RWPE2 (cell line): ENCODE measurements at regions not wholly inside any gene's neighbourhood (a gene's known extent, or its start where the extent isn't known, plus 50 kb on each side); places are given as distances from the start of the nearest gene placed in this dataset.
"Not testable (repeated sequence)": the region's sequence is repeated elsewhere in the genome, so short reads cannot be mapped to it uniquely, and the experiment has no call there.

Experiments
- ATAC-seq: fragments of 200-7000 bp; cut with Tn5 transposase; 3 replicates; pipeline ENCODE4 v1.9.1; 2021; ENCODE audit warnings: low read depth
- DNase-seq: peaks from one replicate; pipeline ENCODE4 v3.0.0-alpha.2; 2020; ENCODE audit warnings: low spot score
- H3K27ac ChIP-seq: fragments of 450-650 bp; 2 replicates; pipeline ENCODE4 v1.5.1; 2017; ENCODE audit warnings: mild to moderate bottlenecking; ENCODE audit not compliant: poor library complexity, severe bottlenecking
- H3K27me3 ChIP-seq: fragments of 250-450 bp; sonication (Bioruptor Pico); 2 replicates; pipeline ENCODE4 v1.5.1; 2021; ENCODE audit warnings: mild to moderate bottlenecking, moderate library complexity; ENCODE audit not compliant: insufficient read depth, poor library complexity, severe bottlenecking
- H3K36me3 ChIP-seq: fragments of 250-450 bp; sonication (Bioruptor Pico); 2 replicates; pipeline ENCODE4 v1.5.1; 2020; ENCODE audit warnings: low read depth, mild to moderate bottlenecking, moderate library complexity
- H3K4me1 ChIP-seq: fragments of 250-450 bp; sonication (Bioruptor Pico); 2 replicates; pipeline ENCODE4 v1.5.1; 2021; ENCODE audit warnings: mild to moderate bottlenecking, moderate library complexity; ENCODE audit not compliant: insufficient read depth, poor library complexity, severe bottlenecking
- H3K4me3 ChIP-seq: fragments of 250-450 bp; sonication (Bioruptor Pico); 2 replicates; pipeline ENCODE4 v1.5.1; 2021; ENCODE audit warnings: mild to moderate bottlenecking, moderate library complexity; ENCODE audit not compliant: severe bottlenecking
- H3K9me3 ChIP-seq: fragments of 250-450 bp; sonication (Bioruptor Pico); 2 replicates; pipeline ENCODE4 v1.5.1; 2021; ENCODE audit warnings: mild to moderate bottlenecking, moderate library complexity; ENCODE audit not compliant: severe bottlenecking
- TF ChIP-seq, protein P1 (sequence below): fragments of 450-650 bp; IDR thresholded peaks from one replicate; pipeline ENCODE4 v1.5.1; 2017; ENCODE audit warnings: mild to moderate bottlenecking, moderate library complexity; ENCODE audit not compliant: poor library complexity, severe bottlenecking

- Histone ChIP-seq H3K27ac (no peak overlapping the region), H3K4me1 (no peaks in the 10 kb centered on the region), H3K4me3 (no peak overlapping the region), H3K9me3 (no peaks in the 10 kb centered on the region), H3K27me3 (no peaks in the 10 kb centered on the region), H3K36me3 (no peaks in the 10 kb centered on the region)
- DNase-seq: no peak
- no peak for ATAC-seq
- TF ChIP-seq, protein P1, sequence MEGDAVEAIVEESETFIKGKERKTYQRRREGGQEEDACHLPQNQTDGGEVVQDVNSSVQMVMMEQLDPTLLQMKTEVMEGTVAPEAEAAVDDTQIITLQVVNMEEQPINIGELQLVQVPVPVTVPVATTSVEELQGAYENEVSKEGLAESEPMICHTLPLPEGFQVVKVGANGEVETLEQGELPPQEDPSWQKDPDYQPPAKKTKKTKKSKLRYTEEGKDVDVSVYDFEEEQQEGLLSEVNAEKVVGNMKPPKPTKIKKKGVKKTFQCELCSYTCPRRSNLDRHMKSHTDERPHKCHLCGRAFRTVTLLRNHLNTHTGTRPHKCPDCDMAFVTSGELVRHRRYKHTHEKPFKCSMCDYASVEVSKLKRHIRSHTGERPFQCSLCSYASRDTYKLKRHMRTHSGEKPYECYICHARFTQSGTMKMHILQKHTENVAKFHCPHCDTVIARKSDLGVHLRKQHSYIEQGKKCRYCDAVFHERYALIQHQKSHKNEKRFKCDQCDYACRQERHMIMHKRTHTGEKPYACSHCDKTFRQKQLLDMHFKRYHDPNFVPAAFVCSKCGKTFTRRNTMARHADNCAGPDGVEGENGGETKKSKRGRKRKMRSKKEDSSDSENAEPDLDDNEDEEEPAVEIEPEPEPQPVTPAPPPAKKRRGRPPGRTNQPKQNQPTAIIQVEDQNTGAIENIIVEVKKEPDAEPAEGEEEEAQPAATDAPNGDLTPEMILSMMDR: no peak
Observed at GRCh38 chr6:170058878-170059485, 231.9 kb downstream of the DLL1 start.

DNA sequence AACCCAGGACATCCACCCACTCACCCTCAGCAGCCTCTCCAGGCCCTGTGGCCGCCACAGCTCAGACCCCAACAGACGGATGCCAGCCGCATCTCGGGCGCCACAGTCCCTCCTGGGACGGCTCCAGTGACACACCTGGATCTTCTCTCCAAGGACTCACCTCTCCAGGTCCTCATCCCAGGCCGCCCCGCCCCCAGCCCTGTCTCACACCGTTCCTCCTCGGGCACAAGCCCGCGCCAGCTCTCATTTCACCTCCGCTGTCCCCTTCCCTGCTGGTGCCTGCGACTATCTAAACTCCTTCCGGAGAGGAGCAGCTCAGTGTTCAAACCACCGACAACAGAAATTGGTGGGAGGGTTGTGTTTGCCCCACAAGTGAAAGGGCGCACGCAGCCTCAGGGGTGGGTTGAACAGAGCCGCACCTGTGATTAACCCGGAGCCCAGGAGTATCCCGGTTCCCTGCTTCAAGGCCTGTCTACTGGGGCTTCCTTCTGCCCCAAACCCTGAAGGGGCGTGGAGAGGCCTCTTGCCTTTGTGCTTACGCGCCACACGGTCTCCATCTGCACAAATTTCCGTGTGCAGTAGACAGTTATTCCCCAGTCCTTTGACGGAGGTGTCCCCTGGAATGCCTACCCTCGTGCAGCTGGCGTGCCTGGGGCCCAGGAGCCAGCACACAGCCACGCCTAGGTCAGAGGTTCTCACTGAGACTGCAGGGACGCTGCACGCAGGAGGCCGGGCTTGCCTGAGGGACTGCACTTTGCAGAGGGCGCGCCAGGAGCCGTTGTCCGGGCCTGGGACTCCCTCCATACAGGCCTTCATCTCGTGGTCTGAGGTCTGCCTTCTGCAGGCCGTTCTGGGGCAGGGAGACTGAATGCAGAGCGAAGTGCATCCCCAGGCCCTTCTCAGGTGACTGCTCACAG lies 232.7 kb downstream of the DLL1 start:
- H3K9me3 ChIP-seq: no peaks in the 10 kb centered on the region
- H3K4me1 ChIP-seq: no peaks in the 10 kb centered on the region
- no peak overlapping the region for H3K4me3 ChIP-seq
- no peak overlapping the region for H3K27ac ChIP-seq
- no peak for ATAC-seq
- TF ChIP-seq, protein P1: no peak
- H3K27me3 ChIP-seq: no peaks in the 10 kb centered on the region
- no peaks in the 10 kb centered on the region for H3K36me3 ChIP-seq
- DNase-seq: no peak

- Histone ChIP-seq H3K4me1 (no peaks in the 10 kb centered on the region), H3K9me3 (no peaks in the 10 kb centered on the region)
Observed at GRCh38 chr6:170057034-170057734, 233.7 kb downstream of the DLL1 start.

GRCh38 chr6:170056278-170056711 lies 234.6 kb downstream of the DLL1 start:
- DNase-seq: no peak
- no peak overlapping the region for H3K4me3 ChIP-seq
- H3K36me3 ChIP-seq: no peaks in the 10 kb centered on the region
- no peaks in the 10 kb centered on the region for H3K4me1 ChIP-seq
- TF ChIP-seq, protein P1: no peak
- no peak for ATAC-seq
- H3K9me3 ChIP-seq: no peaks in the 10 kb centered on the region
- no peak overlapping the region for H3K27ac ChIP-seq
- H3K27me3 ChIP-seq: no peaks in the 10 kb centered on the region

More at GRCh38 chr6:170057034-170057734, 233.7 kb downstream of the DLL1 start:
- no peak for DNase-seq
- no peaks in the 10 kb centered on the region for H3K27me3 ChIP-seq
- no peak overlapping the region for H3K4me3 ChIP-seq
- no peak for ATAC-seq
- no peaks in the 10 kb centered on the region for H3K36me3 ChIP-seq
- TF ChIP-seq, protein P1: no peak
- no peak overlapping the region for H3K27ac ChIP-seq

DNA sequence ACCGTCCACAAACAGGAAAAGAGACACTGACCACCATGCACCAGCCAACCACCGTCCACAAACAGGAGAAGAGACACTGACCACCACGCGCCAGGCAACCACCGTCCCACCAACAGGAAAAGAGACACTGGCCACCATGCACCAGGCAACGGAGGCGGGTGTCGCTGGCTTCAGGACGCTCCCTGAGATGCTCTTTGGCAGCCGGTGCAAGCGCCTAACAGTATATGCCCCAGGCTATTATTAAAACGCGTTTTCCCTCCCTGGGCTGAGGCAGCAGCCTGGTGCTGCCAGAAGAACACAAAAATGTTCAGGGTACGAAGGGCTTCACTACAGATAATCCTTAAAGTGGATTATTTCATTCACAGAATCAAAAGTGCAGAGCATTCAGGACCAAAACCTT lies 235.1 kb downstream of the DLL1 start:
- not testable (repeated sequence) for H3K36me3 ChIP-seq, H3K27ac ChIP-seq, H3K4me3 ChIP-seq, H3K27me3 ChIP-seq, H3K9me3 ChIP-seq, DNase-seq, H3K4me1 ChIP-seq, ATAC-seq
